Psoas muscle (tissue), 7 donors: ENCODE measurements at regions not wholly inside any gene's neighbourhood (a gene's known extent, or its start where the extent isn't known, plus 50 kb on each side); places are given as distances from the start of the nearest gene placed in this dataset.

ENCODE experiments used
- ATAC-seq, 4 donors: fragments of 200-7000 bp; cut with Tn5 transposase; one replicate each; pipeline ENCODE4 v1.9.1; 2020; ENCODE audit warnings: moderate library complexity in 3 of 4, mild to moderate bottlenecking in 2 of 4
- DNase-seq, 2 donors: peaks; one replicate each; pipeline ENCODE4 v3.0.0-alpha.2; 2020
- H3K27ac ChIP-seq: fragments of 200-600 bp; one replicate; pipeline ENCODE4 v1.8.0; 2022
- H3K27me3 ChIP-seq, 3 donors: fragments of 200-600 bp in 1 of 3; one replicate each; pipeline versions ENCODE4 v1.6.1 to v1.8.0; 2013 to 2022; ENCODE audit warnings: low read length in 2 of 3, mild to moderate bottlenecking in 2 of 3, moderate library complexity in 1 of 3; ENCODE audit not compliant: insufficient read depth in 3 of 3
- H3K36me3 ChIP-seq, 2 donors: fragments of 200-600 bp in 1 of 2; one replicate each; pipeline versions ENCODE4 v1.6.1 to v1.8.0; 2013 to 2022; ENCODE audit warnings: low read depth in 1 of 2, mild to moderate bottlenecking in 1 of 2, moderate library complexity in 1 of 2; ENCODE audit not compliant: insufficient read depth in 1 of 2
- H3K4me1 ChIP-seq: fragments of 200-600 bp; one replicate; pipeline ENCODE4 v1.8.0; 2022
- H3K4me3 ChIP-seq: fragments of 200-600 bp; one replicate; pipeline ENCODE4 v1.8.0; 2022; ENCODE audit warnings: mild to moderate bottlenecking
- H3K9me3 ChIP-seq: fragments of 200-600 bp; one replicate; pipeline ENCODE4 v1.8.0; 2022
- CTCF ChIP-seq: fragments of 200-600 bp; IDR thresholded peaks from one replicate; pipeline ENCODE4 v1.8.0; 2022; ENCODE audit warnings: antibody characterized with exemption
- WGBS, 3 donors: extraction: QIAGEN DNeasy Blood & Tissue Kit; methylation state at CpG; one replicate each; pipeline versions ENCODE4 v1.1.6 to v1.1.7; 2013; 5-methylcytosine and 5-hydroxymethylcytosine counted together
- intact Hi-C, 2 donors: fragments of 100-400 bp; cut with DNase I; formaldehyde crosslinking; loops; one replicate each; pipeline versions ENCODE4 v1.11.0 to v1.14.2; 2022
- donor health status: healthy with polysubstance abuse.
- donor health status: DM: no; HTN: no; CAD: no; lungs with moderate emphysema.
- donor health status: Bipolar disorder and iron deficiency.
- donor health status: healthy.
- donor health status: DM: yes; HTN: yes; CAD: no.
- donor health status: DM: no; HTN: no; CAD: no.
- donor health status: DM: yes; HTN: yes; CAD: no.

- Histone ChIP-seq H3K27me3 (no peaks in the 10 kb centered on the region), H3K4me1 (no peaks in the 10 kb centered on the region), H3K27ac (no peak overlapping the region), H3K36me3 (no peaks in the 10 kb centered on the region), H3K9me3 (no peaks in the 10 kb centered on the region), H3K4me3 (no peak overlapping the region)
- intact Hi-C loops = no loop called here
- ATAC-seq (no peak), DNase-seq (no peak)
- 96 to 97% (median 97%) methylated on average over 1 of the region's 1 CpG for WGBS, 3 donors
- no peak for TF ChIP-seq CTCF
Observed at GRCh38 chr13:68692049-68692448, 1415.6 kb upstream of the ATXN8OS start.

- ATAC-seq (no peak), DNase-seq (no peak)
- intact Hi-C loops = no loop called here
- H3K27ac ChIP-seq = no peak overlapping the region
- WGBS, 3 donors = 46 to 52% (median 48%) methylated on average over 2 of the region's 2 CpGs
- H3K4me1 ChIP-seq = no peaks in the 10 kb centered on the region
- no peaks in the 10 kb centered on the region for H3K9me3 ChIP-seq
- no peak for TF ChIP-seq CTCF
- no peaks in the 10 kb centered on the region for H3K27me3 ChIP-seq
- no peak overlapping the region for H3K4me3 ChIP-seq
- H3K36me3 ChIP-seq = no peaks in the 10 kb centered on the region
Observed at GRCh38 chr13:68690567-68690966, 1417.1 kb upstream of the ATXN8OS start.

- no peak overlapping the region for H3K27ac ChIP-seq
- intact Hi-C loops = no loop called here
- no peak for ATAC-seq
- DNase-seq = no peak
- 76 to 85% (median 83%) methylated on average over 2 of the region's 2 CpGs for WGBS, 3 donors
- TF ChIP-seq CTCF = no peak
- H3K36me3 ChIP-seq = no peaks in the 10 kb centered on the region
- H3K4me1 ChIP-seq = no peaks in the 10 kb centered on the region
- H3K27me3 ChIP-seq = no peaks in the 10 kb centered on the region
- no peaks in the 10 kb centered on the region for H3K9me3 ChIP-seq
- H3K4me3 ChIP-seq = no peak overlapping the region
Observed at GRCh38 chr13:68676513-68677115, 1431.0 kb upstream of the ATXN8OS start.

GRCh38 chr13:68675209-68675608 lies 1432.4 kb upstream of the ATXN8OS start:
- intact Hi-C loops = no loop called here
- 53 to 66% (median 63%) methylated on average over 2 of the region's 2 CpGs for WGBS, 3 donors
- H3K36me3 ChIP-seq = no peaks in the 10 kb centered on the region
- no peak overlapping the region for H3K4me3 ChIP-seq
- no peak for DNase-seq
- H3K27me3 ChIP-seq = no peaks in the 10 kb centered on the region
- TF ChIP-seq CTCF = no peak
- ATAC-seq = no peak
- no peak overlapping the region for H3K27ac ChIP-seq
- H3K9me3 ChIP-seq = no peaks in the 10 kb centered on the region
- no peaks in the 10 kb centered on the region for H3K4me1 ChIP-seq

- H3K36me3 ChIP-seq = no peaks in the 10 kb centered on the region
- WGBS, 3 donors = 64 to 71% (median 67%) methylated on average over 3 of the region's 3 CpGs
- TF ChIP-seq CTCF = no peak
- no peaks in the 10 kb centered on the region for H3K27me3 ChIP-seq
- H3K9me3 ChIP-seq = no peaks in the 10 kb centered on the region
- no peak for ATAC-seq
- H3K4me1 ChIP-seq = no peaks in the 10 kb centered on the region
- H3K27ac ChIP-seq = no peak overlapping the region
- no peak for DNase-seq
- intact Hi-C loops = no loop called here
- no peak overlapping the region for H3K4me3 ChIP-seq
Observed at GRCh38 chr13:68667863-68668262, 1437.7 kb upstream of the PCDH9 start.
